Lower leg skin (tissue), 4 donors: ENCODE measurements at regions not wholly inside any gene's neighbourhood (a gene's known extent, or its start where the extent isn't known, plus 50 kb on each side); places are given as distances from the start of the nearest gene placed in this dataset.
A peak's percentile ranks its signal among the peaks of the same experiment; 100 is the strongest.

Experiments
- DNase-seq, 2 donors: peaks; one replicate each; pipeline ENCODE4 v3.0.0-alpha.2; 2019; ENCODE audit warnings: low spot score in 2 of 2
- H3K4me3 ChIP-seq: fragments of 200-600 bp; sonication (generic); 2 replicates; pipeline ENCODE4 v1.5.1; 2017; ENCODE audit warnings: mild to moderate bottlenecking, low read depth; ENCODE audit not compliant: poor library complexity, severe bottlenecking
- CTCF ChIP-seq, 3 donors: fragments of 450-650 bp; IDR thresholded peaks; one replicate each; pipeline ENCODE4 v1.5.1; 2016; ENCODE audit warnings: antibody characterized with exemption in 3 of 3, mild to moderate bottlenecking in 3 of 3, moderate library complexity in 2 of 3
- POLR2A ChIP-seq, 2 donors: fragments of 450-650 bp; IDR thresholded peaks; one replicate each; pipeline ENCODE4 v1.6.1; 2016 to 2017; ENCODE audit warnings: antibody characterized with exemption in 2 of 2, mild to moderate bottlenecking in 1 of 2, moderate library complexity in 1 of 2
- WGBS, 2 donors: methylation state at CpG; one replicate each; pipeline ENCODE4 v1.1.5; 2018; 5-methylcytosine and 5-hydroxymethylcytosine counted together
- intact Hi-C: fragments of 100-400 bp; cut with DNase I; formaldehyde crosslinking; loops from one replicate; pipeline ENCODE4 v1.15.0; 2023; ENCODE audit warnings: low total_unique reads

DNA sequence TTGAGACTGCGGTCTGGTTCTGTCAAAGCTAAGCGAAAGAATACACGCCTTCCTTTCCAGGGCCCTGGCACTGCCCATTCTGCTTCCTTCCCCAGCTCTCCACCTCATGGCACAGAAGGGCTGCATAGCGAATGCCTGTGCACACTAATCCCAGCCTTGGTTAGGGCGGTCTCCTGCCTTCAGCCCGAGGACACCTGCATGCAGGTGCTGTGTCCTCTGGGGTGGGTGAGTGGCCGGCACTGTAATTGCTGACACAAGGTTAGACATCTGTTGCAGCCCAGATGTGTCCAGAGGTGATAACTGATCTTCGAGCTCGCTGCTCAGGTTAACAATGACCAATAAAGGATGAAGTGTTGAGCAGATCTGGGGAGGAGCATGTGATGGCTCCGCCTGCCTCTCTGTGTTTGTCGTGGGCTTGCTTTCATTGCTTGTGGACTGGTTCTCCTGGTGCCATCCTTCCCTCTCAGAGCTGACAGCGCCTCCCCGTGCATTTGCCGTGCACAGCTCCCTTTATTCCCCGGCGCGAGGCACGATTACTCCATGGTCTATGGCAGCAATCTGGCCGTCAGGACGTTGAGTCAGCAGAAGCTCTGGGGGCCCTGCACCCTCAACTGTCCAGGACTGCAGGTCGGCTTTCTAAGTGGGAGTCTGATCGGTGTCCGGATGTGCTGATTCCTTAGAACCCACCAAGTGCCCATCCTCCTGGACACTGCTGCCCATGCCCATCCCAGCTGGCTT is 1088.2 kb downstream of the BRD1 start:
- H3K4me3 ChIP-seq: no peak overlapping the region
- intact Hi-C loops: no loop called here
- 86 to 92% methylated on average over 23 of the region's 23 CpGs for WGBS, 2 donors
- DNase-seq: peak in 1 of 2 donors; percentile 79
- no peak for TF ChIP-seq CTCF (IDR thresholded peaks at IDR 0.05)
- TF ChIP-seq POLR2A (IDR thresholded peaks at IDR 0.05): no peak

DNA sequence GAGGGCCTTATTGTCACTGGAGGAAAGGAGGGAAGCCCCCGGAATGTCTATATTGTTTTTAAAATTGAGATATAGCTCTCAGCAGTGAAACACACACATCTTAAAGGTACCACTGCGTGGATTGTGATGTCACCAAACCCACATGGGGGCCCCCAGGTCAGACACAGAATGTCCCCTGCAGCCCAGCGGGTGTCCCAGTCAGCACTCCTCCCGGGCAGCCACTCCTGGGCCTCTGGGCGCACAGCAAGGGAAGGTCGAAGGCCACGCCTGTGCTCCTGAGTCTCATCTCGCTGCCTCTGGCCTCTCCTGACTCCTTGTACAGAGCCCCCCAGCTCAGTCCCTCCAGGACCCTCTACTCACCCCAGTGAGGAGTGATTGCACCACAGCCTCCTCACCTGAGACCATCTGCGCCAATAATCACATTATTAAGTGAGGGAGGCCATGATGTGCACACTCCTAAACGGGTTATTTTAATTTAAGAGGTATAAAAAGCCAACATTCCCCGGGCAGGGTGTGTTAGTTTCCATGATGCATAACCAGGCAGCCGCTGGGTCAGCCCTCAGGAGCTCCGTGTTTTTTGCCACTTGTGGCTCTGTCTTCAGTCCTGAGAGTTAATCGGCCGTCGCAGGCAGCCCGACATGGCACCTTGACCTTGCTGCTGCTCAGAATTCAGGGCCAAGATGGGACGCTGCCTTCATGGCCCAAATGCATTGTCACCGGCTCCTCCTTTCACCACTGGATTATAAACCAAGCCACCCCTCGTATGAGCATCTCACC is 1089.3 kb downstream of the BRD1 start:
- peak in 1 of 2 donors; percentile 72 for DNase-seq
- 80 to 90% methylated on average over 16 to 20 of the region's 20 CpGs for WGBS, 2 donors
- intact Hi-C loops: no loop called here
- no peak for TF ChIP-seq POLR2A (IDR thresholded peaks at IDR 0.05)
- no peak for TF ChIP-seq CTCF (IDR thresholded peaks at IDR 0.05)
- no peak overlapping the region for H3K4me3 ChIP-seq

- intact Hi-C loops: no loop called here
- no peak for DNase-seq
- no peak overlapping the region for H3K4me3 ChIP-seq
- WGBS, 2 donors: 83 to 86% methylated on average over 17 of the region's 22 CpGs
- TF ChIP-seq CTCF (IDR thresholded peaks at IDR 0.05) (no peak), POLR2A (IDR thresholded peaks at IDR 0.05) (no peak)
Observed at GRCh38 chr22:48737461-48738203, 1090.0 kb downstream of the BRD1 start.

DNA sequence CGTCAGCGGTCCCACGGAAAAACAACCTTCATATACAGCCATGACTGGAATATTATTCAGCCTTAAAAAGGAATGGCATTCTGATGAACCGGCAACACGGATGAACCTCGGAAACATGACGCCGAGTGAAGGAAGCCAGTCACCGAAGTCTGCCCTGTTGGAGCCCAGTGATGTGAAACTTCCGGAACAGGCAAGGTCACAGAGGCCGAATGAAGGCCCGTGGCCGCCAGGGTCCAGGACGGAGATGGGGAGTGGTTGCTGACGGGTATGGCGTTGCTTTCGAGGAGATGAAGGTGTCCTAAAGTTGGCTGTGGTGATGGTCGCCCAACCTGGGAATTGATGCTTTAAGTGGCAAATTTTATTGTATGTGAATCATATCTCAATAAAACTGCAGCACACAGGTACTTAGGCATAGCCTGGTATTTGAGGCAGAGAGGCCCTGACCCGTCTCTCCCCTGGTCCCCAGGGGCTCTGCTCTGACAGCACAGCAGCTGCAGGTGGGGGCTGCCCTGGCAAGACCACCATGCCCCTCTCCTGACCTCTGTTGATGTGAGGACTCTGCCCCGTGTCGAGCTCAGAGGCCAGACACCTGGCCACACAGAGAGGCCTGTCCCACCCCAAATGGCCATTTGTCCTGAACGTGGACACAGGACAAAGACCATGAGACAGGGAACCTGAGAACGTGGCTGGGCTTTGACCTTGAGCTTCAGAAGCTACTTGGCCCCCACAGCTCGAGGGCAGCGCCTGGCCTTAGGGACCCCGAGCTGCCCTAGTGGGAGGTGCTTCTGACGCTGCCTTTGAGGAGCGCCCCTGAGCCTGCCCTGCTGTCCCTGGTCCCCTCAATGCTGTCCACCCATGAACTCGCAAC is 1090.8 kb downstream of the BRD1 start:
- no peak for DNase-seq
- WGBS, 2 donors: 90% methylated on average over 22 to 24 of the region's 29 CpGs
- intact Hi-C loops: no loop called here
- TF ChIP-seq CTCF (IDR thresholded peaks at IDR 0.05) (no peak), POLR2A (IDR thresholded peaks at IDR 0.05) (no peak)
- no peak overlapping the region for H3K4me3 ChIP-seq

DNA sequence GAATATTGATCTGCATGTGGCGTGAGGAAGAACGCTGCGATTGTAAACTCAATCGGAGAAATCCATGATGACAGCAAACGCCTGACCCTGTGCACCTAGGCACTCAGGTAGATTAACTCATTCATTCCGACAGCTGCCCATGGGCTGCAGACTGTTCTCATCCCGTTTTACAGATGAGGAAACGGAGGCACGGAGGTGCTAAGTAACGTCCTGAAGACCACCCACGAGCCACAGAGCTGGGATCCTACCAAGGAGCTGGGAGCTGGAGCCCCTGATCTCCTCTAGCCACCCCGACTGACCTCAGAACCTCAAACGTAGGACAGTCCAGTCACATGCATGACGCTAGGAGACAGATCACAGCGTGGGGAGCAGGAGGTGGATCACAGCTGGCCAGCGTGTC is 1092.7 kb downstream of the BRD1 start:
- TF ChIP-seq CTCF (IDR thresholded peaks at IDR 0.05) (no peak), POLR2A (IDR thresholded peaks at IDR 0.05) (no peak)
- H3K4me3 ChIP-seq: no peak overlapping the region
- DNase-seq: no peak
- intact Hi-C loops: no loop called here
- WGBS, 2 donors: 88 to 90% methylated on average over 16 of the region's 16 CpGs
